ENCODE measurements at regions not wholly inside any gene's neighbourhood (a gene's known extent, or its start where the extent isn't known, plus 50 kb on each side); places are given as distances from the start of the nearest gene placed in this dataset.
"Not testable (repeated sequence)": the region's sequence is repeated elsewhere in the genome, so short reads cannot be mapped to it uniquely, and the experiment has no call there.

GRCh38 chrX:75602022-75602421, 79.2 kb upstream of the ZDHHC15 start:
- TF ChIP-seq CTCF (tag by site-specific recombination; IDR thresholded peaks at IDR 0.05); ZNF280D (tag by site-specific recombination; IDR thresholded peaks at IDR 0.05); ZNF274 (IDR thresholded peaks at IDR 0.05; ENCODE audit: low read length); ZNF274 (tag by site-specific recombination; IDR thresholded peaks at IDR 0.05; ENCODE audit: borderline replicate concordance); MYNN (tag by site-specific recombination; IDR thresholded peaks at IDR 0.05; ENCODE audit: borderline replicate concordance); ZNF24 (tag by site-specific recombination; IDR thresholded peaks at IDR 0.05); REST (tag by site-specific recombination; IDR thresholded peaks at IDR 0.05); ZBTB49 (tag by site-specific recombination; IDR thresholded peaks at IDR 0.05; ENCODE audit: low read depth); ZBTB1 (tag by site-specific recombination; IDR thresholded peaks at IDR 0.05); ZNF423 (tag by site-specific recombination; IDR thresholded peaks at IDR 0.05); ZSCAN5A (tag by site-specific recombination; IDR thresholded peaks at IDR 0.05); ZNF398 (tag by site-specific recombination; IDR thresholded peaks at IDR 0.05); BCL6B (tag by site-specific recombination; IDR thresholded peaks at IDR 0.05); ZBTB20 (tag by site-specific recombination; IDR thresholded peaks at IDR 0.05); ZNF629 (tag by site-specific recombination; IDR thresholded peaks at IDR 0.05): not testable (repeated sequence)

All from HEK293 (cell line).